Central memory CD8-positive, alpha-beta T cell (primary cell): ENCODE measurements at regions not wholly inside any gene's neighbourhood (a gene's known extent, or its start where the extent isn't known, plus 50 kb on each side); places are given as distances from the start of the nearest gene placed in this dataset.
"Not testable (repeated sequence)": the region's sequence is repeated elsewhere in the genome, so short reads cannot be mapped to it uniquely, and the experiment has no call there.

ENCODE experiments used
- ATAC-seq: fragments of 150-1000 bp; cut with Tn5 transposase; replicated peaks from 2 replicates; pipeline ENCODE4 v1.10.0; 2022; ENCODE audit warnings: mild to moderate bottlenecking, moderate FRiP score, moderate number of reproducible peaks; ENCODE audit not compliant: poor library complexity, severe bottlenecking; ENCODE audit errors: extremely low read depth
- DNase-seq, 2 donors: peaks; one replicate each; pipeline ENCODE4 v3.0.0; 2021; ENCODE audit warnings: low spot score in 2 of 2
- H3K27ac Mint-ChIP-seq: one replicate; pipeline ENCODE4 v1.8.0; 2022; ENCODE audit warnings: low read depth, mild to moderate bottlenecking, moderate library complexity, mixed read lengths
- H3K27me3 Mint-ChIP-seq: one replicate; pipeline ENCODE4 v1.8.0; 2022; ENCODE audit warnings: mixed read lengths
- H3K36me3 Mint-ChIP-seq: one replicate; pipeline ENCODE4 v1.8.0; 2022; ENCODE audit warnings: mild to moderate bottlenecking, moderate library complexity, mixed read lengths; ENCODE audit not compliant: insufficient read depth
- H3K4me1 Mint-ChIP-seq: one replicate; pipeline ENCODE4 v1.8.0; 2022; ENCODE audit warnings: mixed read lengths
- H3K4me3 Mint-ChIP-seq: one replicate; pipeline ENCODE4 v1.8.0; 2022; ENCODE audit warnings: mild to moderate bottlenecking, moderate library complexity, mixed read lengths
- H3K9me3 Mint-ChIP-seq: one replicate; pipeline ENCODE4 v1.8.0; 2022; ENCODE audit warnings: mixed read lengths

DNA sequence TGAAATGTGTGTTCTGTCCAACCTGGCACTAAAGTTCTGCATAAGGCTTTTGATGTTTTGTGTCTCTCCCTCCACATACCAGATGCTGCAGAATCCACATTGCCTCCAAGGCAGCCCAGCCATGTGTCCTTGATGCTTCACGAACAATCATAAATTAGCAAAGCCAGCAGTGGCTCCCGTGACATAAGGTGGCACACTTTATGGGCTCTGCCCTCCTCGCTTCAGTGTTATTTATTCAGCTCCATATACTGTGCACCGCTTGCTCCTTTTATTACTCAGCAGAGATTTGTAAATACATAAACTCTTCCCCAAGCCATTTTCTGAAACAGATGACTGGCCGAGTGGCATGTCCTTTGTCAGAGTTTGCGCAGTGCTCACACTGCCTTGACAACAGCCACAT is 112.8 kb upstream of the SLC35F3 start:
- DNase-seq: no peak
- peaks cover 42% of the 10 kb centered on the region for H3K27me3 Mint-ChIP-seq
- no peak overlapping the region for H3K4me3 Mint-ChIP-seq
- H3K4me1 Mint-ChIP-seq: no peaks in the 10 kb centered on the region
- no peak overlapping the region for H3K27ac Mint-ChIP-seq
- no peaks in the 10 kb centered on the region for H3K36me3 Mint-ChIP-seq
- ATAC-seq: no peak
- H3K9me3 Mint-ChIP-seq: no peaks in the 10 kb centered on the region

DNA sequence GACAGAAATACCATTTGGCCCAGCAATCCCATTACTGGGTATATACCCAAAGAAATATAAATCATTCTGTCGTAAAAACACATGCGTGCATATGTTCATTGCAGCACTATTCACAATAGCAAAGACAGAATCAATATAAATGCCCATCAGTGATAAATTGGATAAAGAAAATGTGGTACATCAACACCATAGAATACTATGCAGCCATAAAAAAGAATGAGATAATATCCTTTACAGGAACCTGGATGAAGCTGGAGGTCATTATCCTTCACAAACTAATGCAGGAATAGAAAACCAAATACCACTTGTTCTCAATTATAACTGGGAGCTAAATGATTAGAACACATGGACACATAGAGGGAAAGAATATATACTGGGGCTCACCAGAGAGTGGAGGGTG is 109.6 kb upstream of the SLC35F3 start:
- no peak overlapping the region for H3K4me3 Mint-ChIP-seq
- H3K9me3 Mint-ChIP-seq: no peaks in the 10 kb centered on the region
- DNase-seq: no peak
- ATAC-seq: no peak
- H3K27ac Mint-ChIP-seq: no peak overlapping the region
- no peaks in the 10 kb centered on the region for H3K4me1 Mint-ChIP-seq
- no peaks in the 10 kb centered on the region for H3K36me3 Mint-ChIP-seq
- H3K27me3 Mint-ChIP-seq: peaks cover 55% of the 10 kb centered on the region

DNA sequence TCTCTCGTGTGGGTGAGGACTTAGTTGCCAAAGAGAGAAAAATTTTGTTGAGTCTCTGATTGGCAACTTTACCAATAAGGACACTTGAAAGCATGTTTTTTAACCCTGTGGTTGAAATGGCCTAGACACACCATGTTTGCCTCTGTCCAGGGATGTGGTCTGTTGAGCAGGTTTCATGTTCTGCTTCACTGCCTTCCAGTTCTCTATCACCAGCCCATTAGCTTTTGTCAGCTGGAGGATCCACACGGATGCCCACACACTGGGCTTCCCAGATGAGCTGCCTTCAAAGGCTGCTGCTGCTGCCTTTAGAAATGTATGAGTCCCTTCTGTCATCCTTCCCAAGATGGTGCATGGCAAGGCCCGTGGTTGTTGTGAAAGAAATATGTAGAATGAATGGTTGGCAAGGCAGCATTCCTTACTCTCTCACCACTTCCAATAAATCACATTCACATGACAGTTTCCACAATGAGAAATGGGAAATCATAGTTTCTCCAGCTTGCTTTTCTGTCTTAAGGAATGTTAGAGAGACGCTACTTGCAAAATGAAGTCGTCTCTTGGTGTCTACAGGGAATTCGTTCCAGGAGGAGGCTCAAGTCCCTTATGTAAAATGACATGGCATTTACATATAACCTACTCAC is 108.2 kb upstream of the SLC35F3 start:
- ATAC-seq (no peak), DNase-seq (no peak)
- H3K9me3 Mint-ChIP-seq: no peaks in the 10 kb centered on the region
- H3K36me3 Mint-ChIP-seq: no peaks in the 10 kb centered on the region
- no peaks in the 10 kb centered on the region for H3K4me1 Mint-ChIP-seq
- peaks cover 55% of the 10 kb centered on the region for H3K27me3 Mint-ChIP-seq
- H3K4me3 Mint-ChIP-seq: no peak overlapping the region
- H3K27ac Mint-ChIP-seq: no peak overlapping the region

DNA sequence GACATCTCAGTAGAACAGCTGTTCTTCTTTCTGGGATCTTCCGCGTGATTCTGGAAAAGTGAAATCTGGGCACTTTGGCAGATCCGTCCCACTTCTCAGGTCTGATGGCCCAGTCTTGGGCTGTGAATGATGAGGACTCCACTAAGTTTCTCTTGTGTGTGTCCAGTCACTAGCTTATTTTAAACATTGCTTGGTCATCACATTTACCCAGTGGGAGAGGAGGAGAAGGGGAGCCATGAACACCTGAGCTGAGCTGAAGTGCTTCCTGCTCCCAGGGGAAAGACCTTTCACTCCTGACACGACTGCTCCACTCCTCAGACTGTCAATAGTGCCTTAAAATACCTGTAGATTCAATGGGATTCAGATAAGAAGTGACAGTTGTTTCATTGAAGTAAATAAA is 101.9 kb upstream of the SLC35F3 start:
- Mint-ChIP-seq H3K9me3 (no peaks in the 10 kb centered on the region), H3K27me3 (peaks cover 47% of the 10 kb centered on the region), H3K4me3 (no peak overlapping the region), H3K4me1 (no peaks in the 10 kb centered on the region), H3K27ac (no peak overlapping the region), H3K36me3 (no peaks in the 10 kb centered on the region)
- DNase-seq (no peak), ATAC-seq (no peak)

- no peaks in the 10 kb centered on the region for H3K9me3 Mint-ChIP-seq
- DNase-seq: no peak
- no peak for ATAC-seq
- H3K27me3 Mint-ChIP-seq: peaks cover 31% of the 10 kb centered on the region
- no peaks in the 10 kb centered on the region for H3K4me1 Mint-ChIP-seq
- H3K27ac Mint-ChIP-seq: no peak overlapping the region
- H3K36me3 Mint-ChIP-seq: no peaks in the 10 kb centered on the region
- no peak overlapping the region for H3K4me3 Mint-ChIP-seq
Observed at GRCh38 chr1:233805786-233806185, 98.7 kb upstream of the SLC35F3 start.

- Mint-ChIP-seq H3K27me3 (peaks cover 54% of the 10 kb centered on the region), H3K4me3 (no peak overlapping the region), H3K4me1 (no peaks in the 10 kb centered on the region), H3K9me3 (no peaks in the 10 kb centered on the region), H3K36me3 (peaks cover 2% of the 10 kb centered on the region), H3K27ac (no peak overlapping the region)
- DNase-seq (no peak), ATAC-seq (no peak)
Observed at GRCh38 chr1:233815357-233815756, 89.1 kb upstream of the SLC35F3 start.

DNA sequence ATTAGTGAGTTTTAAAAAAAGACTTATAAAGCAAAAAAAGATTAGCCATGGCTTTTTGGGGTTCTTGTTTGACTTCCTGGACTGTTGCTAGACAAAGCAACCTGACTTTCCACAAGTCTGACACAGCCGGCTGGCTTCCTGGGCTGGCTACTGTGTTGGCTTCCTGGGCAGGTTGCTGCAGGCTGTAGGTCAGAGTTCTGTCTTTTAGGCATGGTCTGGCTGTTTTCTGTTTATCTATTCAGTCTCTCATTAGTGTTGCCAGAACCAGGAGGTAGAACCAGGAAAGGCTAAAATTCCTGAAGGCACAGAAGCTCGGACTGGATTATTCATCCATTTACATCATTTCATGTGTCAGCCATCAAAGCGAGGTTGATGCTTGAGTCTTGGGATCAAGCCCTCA is 88.6 kb upstream of the SLC35F3 start:
- peaks cover 50% of the 10 kb centered on the region for H3K27me3 Mint-ChIP-seq
- H3K9me3 Mint-ChIP-seq: no peaks in the 10 kb centered on the region
- ATAC-seq: no peak
- H3K4me1 Mint-ChIP-seq: no peaks in the 10 kb centered on the region
- DNase-seq: no peak
- peaks cover 2% of the 10 kb centered on the region for H3K36me3 Mint-ChIP-seq
- no peak overlapping the region for H3K4me3 Mint-ChIP-seq
- no peak overlapping the region for H3K27ac Mint-ChIP-seq

GRCh38 chr1:233816348-233816747 is 88.1 kb upstream of the SLC35F3 start:
- Mint-ChIP-seq H3K27me3 (peaks cover 45% of the 10 kb centered on the region), H3K9me3 (no peaks in the 10 kb centered on the region), H3K4me1 (no peaks in the 10 kb centered on the region), H3K27ac (no peak overlapping the region), H3K36me3 (peaks cover 2% of the 10 kb centered on the region), H3K4me3 (no peak overlapping the region)
- ATAC-seq (no peak), DNase-seq (no peak)

DNA sequence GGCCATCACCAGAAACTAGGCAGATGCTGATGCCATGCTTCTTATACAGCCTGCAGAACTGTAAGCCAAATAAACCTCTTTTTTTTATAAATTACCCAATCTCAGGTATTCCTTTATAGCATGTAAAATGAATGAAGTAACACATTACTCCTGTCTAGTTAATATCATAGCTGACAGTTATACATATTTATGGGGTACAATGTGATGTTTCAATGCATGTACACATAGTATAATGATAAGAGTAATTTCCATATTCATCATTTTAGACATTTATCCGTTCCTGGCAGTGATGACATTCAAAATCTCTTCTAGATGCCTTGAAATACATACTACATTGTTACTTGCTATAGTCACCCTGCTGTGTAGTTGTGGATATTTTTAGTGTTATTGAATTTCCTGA is 85.4 kb upstream of the SLC35F3 start:
- DNase-seq: no peak
- peaks cover 30% of the 10 kb centered on the region for H3K27me3 Mint-ChIP-seq
- H3K27ac Mint-ChIP-seq: no peak overlapping the region
- H3K36me3 Mint-ChIP-seq: peaks cover 2% of the 10 kb centered on the region
- no peaks in the 10 kb centered on the region for H3K4me1 Mint-ChIP-seq
- no peak for ATAC-seq
- no peak overlapping the region for H3K4me3 Mint-ChIP-seq
- H3K9me3 Mint-ChIP-seq: no peaks in the 10 kb centered on the region

DNA sequence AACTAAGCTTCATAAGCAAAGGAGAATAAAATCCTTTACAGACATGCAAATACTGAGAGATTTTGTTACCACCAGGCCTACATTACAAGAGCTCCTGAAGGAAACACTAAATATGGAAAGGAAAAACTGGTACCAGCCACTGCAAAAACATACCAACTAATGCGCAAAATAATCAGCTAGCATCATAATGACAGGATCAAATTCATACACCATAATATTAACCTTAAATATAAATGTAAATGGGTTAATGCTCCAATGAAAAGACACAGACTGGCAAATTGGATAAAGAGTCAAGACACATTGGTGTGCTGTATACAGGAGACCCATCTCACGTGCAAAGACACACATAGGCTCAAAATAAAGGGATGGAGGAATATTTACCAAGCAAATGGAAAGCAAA is 80.3 kb upstream of the SLC35F3 start:
- peaks cover 11% of the 10 kb centered on the region for H3K9me3 Mint-ChIP-seq
- H3K4me3 Mint-ChIP-seq, DNase-seq: not testable (repeated sequence)

DNA sequence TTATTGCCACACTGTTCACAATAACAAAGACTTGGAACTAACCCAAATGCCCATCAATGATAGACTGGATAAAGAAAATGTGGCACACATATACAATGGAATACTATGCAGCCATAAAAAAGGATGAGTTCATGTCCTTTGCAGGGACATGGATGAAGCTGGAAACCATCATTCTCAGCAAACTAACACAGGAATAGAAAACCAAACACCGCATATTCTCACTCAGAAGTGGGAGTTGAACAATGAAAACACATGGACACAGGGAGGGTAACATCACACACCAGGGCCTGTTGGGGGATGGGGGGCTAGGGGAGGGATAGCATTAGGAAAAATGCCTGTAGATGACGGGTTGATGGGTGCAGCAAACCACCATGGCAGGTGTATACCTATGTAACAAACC is 76.5 kb upstream of the SLC35F3 start:
- H3K9me3 Mint-ChIP-seq: peaks cover 16% of the 10 kb centered on the region
- DNase-seq, H3K27ac Mint-ChIP-seq, H3K4me3 Mint-ChIP-seq, H3K36me3 Mint-ChIP-seq, H3K27me3 Mint-ChIP-seq, H3K4me1 Mint-ChIP-seq, ATAC-seq: not testable (repeated sequence)

More for the DNA sequence above, 80.3 kb upstream of the SLC35F3 start:
- H3K4me1 Mint-ChIP-seq, H3K27me3 Mint-ChIP-seq, ATAC-seq, H3K27ac Mint-ChIP-seq, H3K36me3 Mint-ChIP-seq: not testable (repeated sequence)

DNA sequence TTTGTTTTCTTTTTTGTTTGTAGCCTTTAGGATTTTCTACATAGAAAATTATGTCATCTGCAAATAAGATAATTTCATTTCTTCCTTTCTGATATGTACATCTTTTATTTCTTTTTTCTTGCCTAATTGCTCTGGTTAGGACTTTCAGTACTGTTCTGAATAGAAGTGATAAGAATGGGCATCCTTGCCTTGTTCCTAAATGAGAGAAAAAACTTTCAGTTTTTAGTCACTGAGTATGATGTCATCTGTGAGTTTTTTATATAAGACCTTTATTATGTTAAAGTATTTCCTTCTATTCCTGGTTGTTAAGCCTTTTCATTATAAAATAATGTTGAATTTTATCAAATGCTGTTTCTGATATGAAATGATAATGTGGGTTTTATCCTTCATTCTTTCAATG is 76.0 kb upstream of the SLC35F3 start:
- DNase-seq: no peak

DNA sequence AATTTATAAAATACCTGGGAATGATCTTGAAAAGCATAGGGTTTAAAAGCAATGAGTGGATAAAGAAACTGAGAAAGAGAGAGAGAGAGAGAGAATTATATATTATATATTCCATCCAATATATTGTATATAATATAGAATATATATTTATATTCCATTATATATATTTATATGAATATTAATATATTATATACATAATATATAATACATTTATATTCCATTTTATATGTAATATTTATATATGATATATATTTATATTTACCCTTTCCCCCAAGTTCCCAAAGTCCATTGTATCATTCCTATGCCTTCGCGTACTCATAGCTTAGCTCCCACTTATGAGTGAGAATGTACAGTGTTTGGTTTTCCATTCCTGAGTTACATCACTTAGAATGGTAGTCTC is 69.9 kb upstream of the SLC35F3 start:
- Mint-ChIP-seq H3K9me3 (peaks cover 11% of the 10 kb centered on the region), H3K36me3 (no peaks in the 10 kb centered on the region)
- DNase-seq: no peak

More for the DNA sequence above, 76.0 kb upstream of the SLC35F3 start:
- no peaks in the 10 kb centered on the region for H3K36me3 Mint-ChIP-seq
- H3K9me3 Mint-ChIP-seq: peaks cover 16% of the 10 kb centered on the region
- H3K4me1 Mint-ChIP-seq: no peaks in the 10 kb centered on the region
- no peak overlapping the region for H3K4me3 Mint-ChIP-seq
- no peaks in the 10 kb centered on the region for H3K27me3 Mint-ChIP-seq
- no peak overlapping the region for H3K27ac Mint-ChIP-seq
- no peak for ATAC-seq

GRCh38 chr1:233838207-233838606 is 66.3 kb upstream of the SLC35F3 start:
- not testable (repeated sequence) for DNase-seq, ATAC-seq, H3K27ac Mint-ChIP-seq, H3K9me3 Mint-ChIP-seq, H3K36me3 Mint-ChIP-seq, H3K27me3 Mint-ChIP-seq, H3K4me1 Mint-ChIP-seq, H3K4me3 Mint-ChIP-seq

More for the DNA sequence above, 69.9 kb upstream of the SLC35F3 start:
- ATAC-seq: no peak
- Mint-ChIP-seq H3K27ac (no peak overlapping the region), H3K4me1 (no peaks in the 10 kb centered on the region), H3K4me3 (no peak overlapping the region), H3K27me3 (no peaks in the 10 kb centered on the region)
